HepG2 (cell line): ENCODE measurements at regions not wholly inside any gene's neighbourhood (a gene's known extent, or its start where the extent isn't known, plus 50 kb on each side); places are given as distances from the start of the nearest gene placed in this dataset.

Experiments used
- ATAC-seq: fragments of 200-7000 bp; cut with Tn5 transposase; 3 replicates; pipeline ENCODE4 v1.9.1; 2020; ENCODE audit warnings: mild to moderate bottlenecking, moderate library complexity
- BruUV-seq: library from RNA; stranded (reverse); fragments of 400-500 nt; replicated peaks from 2 replicates; lab custom pipeline; 2021; lab: Mats Ljungman, UMichigan
- CTCF ChIA-PET: fragments of 300-600 bp; formaldehyde crosslinking; extraction: SDS; loops from one replicate; lab custom pipeline; 2021; ENCODE audit warnings: low total read pairs, inconsistent platforms, low intra/inter-chr PET ratio; lab: Yijun Ruan, JAX
- POLR2A ChIA-PET: fragments of 350-600 bp; sonication (Branson Sonifier 250); formaldehyde crosslinking; loops from one replicate; lab custom pipeline; 2020; ENCODE audit warnings: antibody characterized with exemption, inconsistent platforms; lab: Yijun Ruan, JAX
- DNase-seq: peaks from one replicate; pipeline ENCODE4 v3.0.0-alpha.2; 2015; ENCODE audit warnings: low spot score
- FAIRE-seq: peaks from 3 replicates; lab custom pipeline; 2011; peaks lifted over from hg19 to GRCh38; lab: Jason Lieb, UNC
- H2AFZ ChIP-seq: one replicate; pipeline ENCODE4 v1.6.1; 2011; ENCODE audit warnings: low read length, inconsistent platforms
- H3K27ac ChIP-seq: fragments of 300-600 bp; 3 replicates; pipeline ENCODE4 v1.8.0; 2011; ENCODE audit warnings: mixed run types, mild to moderate bottlenecking, mixed read lengths, low read length, inconsistent platforms; ENCODE audit not compliant: insufficient read depth; ENCODE audit errors: extremely low read length
- H3K27me3 ChIP-seq, 2 experiments: fragments of 200-600 bp in 1 of 2; 2 replicates in 1 of 2; 3 replicates in 1 of 2; pipeline versions ENCODE4 v1.6.0 to v1.8.0; 2011; ENCODE audit warnings: low read length in 2 of 2, mild to moderate bottlenecking in 2 of 2, moderate library complexity in 2 of 2, inconsistent platforms in 1 of 2; ENCODE audit not compliant: insufficient read depth in 2 of 2, control insufficient read depth in 1 of 2
- H3K36me3 ChIP-seq, 2 experiments: fragments of 200-600 bp in 1 of 2; replicated peaks in 1 of 2; 2 replicates in 1 of 2; 3 replicates in 1 of 2; pipeline versions ENCODE4 v1.5.1 to v1.8.0; 2011; ENCODE audit warnings: low read length in 2 of 2, inconsistent platforms in 1 of 2; ENCODE audit not compliant: insufficient read depth in 2 of 2, control insufficient read depth in 1 of 2
- H3K4me1 ChIP-seq: 2 replicates; pipeline ENCODE4 v1.5.1; 2012; ENCODE audit warnings: low read length, inconsistent platforms; ENCODE audit not compliant: insufficient read depth
- H3K4me2 ChIP-seq: 2 replicates; pipeline ENCODE4 v1.6.0; 2011; ENCODE audit warnings: low read depth, low read length, inconsistent platforms
- H3K4me3 ChIP-seq, 3 experiments: fragments of 200-600 bp in 1 of 3; sonication (generic), shearing (Covaris generic) in 1 of 3; replicated peaks in 1 of 3; 2 replicates each; pipeline ENCODE4 v1.5.1; 2011 to 2016; ENCODE audit warnings: low read length in 3 of 3, inconsistent platforms in 2 of 3, low read depth in 2 of 3, mild to moderate bottlenecking in 2 of 3, control low read depth in 1 of 3, mixed read lengths in 1 of 3; ENCODE audit not compliant: insufficient read depth in 1 of 3
- H3K79me2 ChIP-seq: one replicate; pipeline ENCODE4 v1.6.1; 2011; ENCODE audit warnings: low read length, inconsistent platforms; ENCODE audit not compliant: insufficient read depth
- H3K9ac ChIP-seq: 2 replicates; pipeline ENCODE4 v1.6.0; 2011; ENCODE audit warnings: mild to moderate bottlenecking, low read depth, low read length, inconsistent platforms; ENCODE audit not compliant: insufficient read depth
- H3K9me3 ChIP-seq: 2 replicates; pipeline ENCODE4 v1.5.1; 2012; ENCODE audit warnings: mild to moderate bottlenecking, low read length
- H4K20me1 ChIP-seq: 2 replicates; pipeline ENCODE4 v1.6.0; 2011; ENCODE audit warnings: inconsistent platforms, mild to moderate bottlenecking, low read length, moderate library complexity; ENCODE audit not compliant: insufficient read depth
- SAFB2 ChIP-seq: sonication (generic); formaldehyde crosslinking; IDR thresholded peaks from 2 replicates; pipeline ENCODE4 v1.5.1; 2020; ENCODE audit warnings: missing genetic modification reagents, low read depth, mild to moderate bottlenecking, borderline replicate concordance
- ZBTB40 ChIP-seq, 2 experiments: fragments of 450-650 bp in 1 of 2; sonication (generic) in 1 of 2; formaldehyde crosslinking in 1 of 2; IDR thresholded peaks; 2 replicates each; pipeline versions ENCODE4 v1.6.1 to v1.8.0; 2016 to 2022; ENCODE audit warnings: antibody characterized with exemption in 1 of 2, mild to moderate bottlenecking in 1 of 2, missing genetic modification reagents in 1 of 2
- ZNF614 ChIP-seq: IDR thresholded peaks from 2 replicates; pipeline ENCODE4 v1.6.1; 2018; ENCODE audit warnings: missing biosample characterization, missing genetic modification reagents, inconsistent platforms, borderline replicate concordance
- ZNF660 ChIP-seq: sonication (generic); formaldehyde crosslinking; IDR thresholded peaks from 2 replicates; pipeline ENCODE4 v1.5.1; 2020; ENCODE audit warnings: mild to moderate bottlenecking, low read depth, missing genetic modification reagents, borderline replicate concordance
- WGBS: methylation state at CpG from one replicate; pipeline ENCODE4 v1.1.6; 2017; ENCODE audit warnings: low lambda C conversion rate; 5-methylcytosine and 5-hydroxymethylcytosine counted together
- in situ Hi-C: cut with HindIII; loops from 2 replicates; pipeline ENCODE4 v1.10.0; 2017; ENCODE audit warnings: low pct_unique_long_range_greater_than_20kb; ENCODE audit not compliant: extremely low pct_ligation_motif_present
- intact Hi-C: fragments of 100-400 bp; cut with micrococcal nuclease; formaldehyde crosslinking; loops from one replicate; pipeline ENCODE4 v1.10.0; 2022; ENCODE audit not compliant: unreplicated experiment
- TF ChIP-seq, protein P1 (sequence below): sonication (generic); formaldehyde crosslinking; IDR thresholded peaks from 2 replicates; pipeline ENCODE4 v1.5.1; 2020; ENCODE audit warnings: missing genetic modification reagents, mild to moderate bottlenecking, borderline replicate concordance
- TF ChIP-seq, protein P2 (sequence below): sonication (generic); formaldehyde crosslinking; IDR thresholded peaks from 2 replicates; pipeline ENCODE4 v1.4.0; 2020; ENCODE audit warnings: missing genetic modification reagents, borderline replicate concordance
- TF ChIP-seq, protein P3 (sequence below): sonication (generic); formaldehyde crosslinking; conservative IDR thresholded peaks from 2 replicates; pipeline ENCODE4 v1.8.0; 2022; ENCODE audit warnings: low read depth, missing genetic modification reagents

DNA sequence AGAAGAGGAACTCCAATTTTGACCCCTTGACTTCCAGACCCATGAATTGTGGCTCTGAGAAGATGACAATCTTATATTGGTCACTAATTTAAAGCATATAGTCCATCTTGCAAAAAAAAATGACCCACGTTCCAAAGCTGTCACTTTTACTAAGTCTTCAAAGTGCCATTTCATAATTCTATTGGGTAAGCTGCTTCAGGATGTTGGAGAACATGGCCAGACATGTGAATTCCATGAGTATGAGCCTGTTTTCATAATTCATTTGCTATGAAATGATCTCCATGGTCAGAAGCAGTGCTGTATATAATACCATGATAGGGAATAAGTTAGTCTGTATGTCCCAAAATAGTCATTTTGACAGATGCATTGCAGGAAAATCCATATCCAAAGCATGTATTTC, 1787.3 kb downstream of the SLITRK5 start:
- FAIRE-seq = no peak
- CTCF ChIA-PET = no interaction called here
- Histone ChIP-seq H4K20me1 (no peaks in the 10 kb centered on the region), H2AFZ (no peak overlapping the region), H3K36me3 (no peaks in the 10 kb centered on the region), H3K27ac (no peak overlapping the region), H3K9ac (no peak overlapping the region), H3K4me1 (no peaks in the 10 kb centered on the region), H3K27me3 (no peaks in the 10 kb centered on the region), H3K4me3 (no peak overlapping the region), H3K4me2 (no peak overlapping the region), H3K79me2 (no peaks in the 10 kb centered on the region), H3K9me3 (no peaks in the 10 kb centered on the region)
- POLR2A ChIA-PET = no interaction called here
- no TSS peak for BruUV-seq
- no peak for DNase-seq
- no peak for ATAC-seq
- intact Hi-C loops (no loop called here), in situ Hi-C loops (no loop called here)
- 5% methylated on average over 1 of the region's 1 CpG for WGBS
- TF ChIP-seq ZBTB40 (IDR thresholded peaks at IDR 0.05) (no peak), ZBTB40 (CRISPR knock-in tag; IDR thresholded peaks at IDR 0.05) (no peak), SAFB2 (CRISPR knock-in tag) (no peak), ZNF614 (CRISPR knock-in tag) (no peak), ZNF660 (no peak)
- TF ChIP-seq, protein P1, sequence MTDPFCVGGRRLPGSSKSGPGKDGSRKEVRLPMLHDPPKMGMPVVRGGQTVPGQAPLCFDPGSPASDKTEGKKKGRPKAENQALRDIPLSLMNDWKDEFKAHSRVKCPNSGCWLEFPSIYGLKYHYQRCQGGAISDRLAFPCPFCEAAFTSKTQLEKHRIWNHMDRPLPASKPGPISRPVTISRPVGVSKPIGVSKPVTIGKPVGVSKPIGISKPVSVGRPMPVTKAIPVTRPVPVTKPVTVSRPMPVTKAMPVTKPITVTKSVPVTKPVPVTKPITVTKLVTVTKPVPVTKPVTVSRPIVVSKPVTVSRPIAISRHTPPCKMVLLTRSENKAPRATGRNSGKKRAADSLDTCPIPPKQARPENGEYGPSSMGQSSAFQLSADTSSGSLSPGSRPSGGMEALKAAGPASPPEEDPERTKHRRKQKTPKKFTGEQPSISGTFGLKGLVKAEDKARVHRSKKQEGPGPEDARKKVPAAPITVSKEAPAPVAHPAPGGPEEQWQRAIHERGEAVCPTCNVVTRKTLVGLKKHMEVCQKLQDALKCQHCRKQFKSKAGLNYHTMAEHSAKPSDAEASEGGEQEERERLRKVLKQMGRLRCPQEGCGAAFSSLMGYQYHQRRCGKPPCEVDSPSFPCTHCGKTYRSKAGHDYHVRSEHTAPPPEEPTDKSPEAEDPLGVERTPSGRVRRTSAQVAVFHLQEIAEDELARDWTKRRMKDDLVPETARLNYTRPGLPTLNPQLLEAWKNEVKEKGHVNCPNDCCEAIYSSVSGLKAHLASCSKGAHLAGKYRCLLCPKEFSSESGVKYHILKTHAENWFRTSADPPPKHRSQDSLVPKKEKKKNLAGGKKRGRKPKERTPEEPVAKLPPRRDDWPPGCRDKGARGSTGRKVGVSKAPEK = no peak
- TF ChIP-seq, protein P2, sequence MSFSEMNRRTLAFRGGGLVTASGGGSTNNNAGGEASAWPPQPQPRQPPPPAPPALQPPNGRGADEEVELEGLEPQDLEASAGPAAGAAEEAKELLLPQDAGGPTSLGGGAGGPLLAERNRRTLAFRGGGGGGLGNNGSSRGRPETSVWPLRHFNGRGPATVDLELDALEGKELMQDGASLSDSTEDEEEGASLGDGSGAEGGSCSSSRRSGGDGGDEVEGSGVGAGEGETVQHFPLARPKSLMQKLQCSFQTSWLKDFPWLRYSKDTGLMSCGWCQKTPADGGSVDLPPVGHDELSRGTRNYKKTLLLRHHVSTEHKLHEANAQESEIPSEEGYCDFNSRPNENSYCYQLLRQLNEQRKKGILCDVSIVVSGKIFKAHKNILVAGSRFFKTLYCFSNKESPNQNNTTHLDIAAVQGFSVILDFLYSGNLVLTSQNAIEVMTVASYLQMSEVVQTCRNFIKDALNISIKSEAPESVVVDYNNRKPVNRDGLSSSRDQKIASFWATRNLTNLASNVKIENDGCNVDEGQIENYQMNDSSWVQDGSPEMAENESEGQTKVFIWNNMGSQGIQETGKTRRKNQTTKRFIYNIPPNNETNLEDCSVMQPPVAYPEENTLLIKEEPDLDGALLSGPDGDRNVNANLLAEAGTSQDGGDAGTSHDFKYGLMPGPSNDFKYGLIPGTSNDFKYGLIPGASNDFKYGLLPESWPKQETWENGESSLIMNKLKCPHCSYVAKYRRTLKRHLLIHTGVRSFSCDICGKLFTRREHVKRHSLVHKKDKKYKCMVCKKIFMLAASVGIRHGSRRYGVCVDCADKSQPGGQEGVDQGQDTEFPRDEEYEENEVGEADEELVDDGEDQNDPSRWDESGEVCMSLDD (CRISPR knock-in tag) = no peak
- TF ChIP-seq, protein P3, sequence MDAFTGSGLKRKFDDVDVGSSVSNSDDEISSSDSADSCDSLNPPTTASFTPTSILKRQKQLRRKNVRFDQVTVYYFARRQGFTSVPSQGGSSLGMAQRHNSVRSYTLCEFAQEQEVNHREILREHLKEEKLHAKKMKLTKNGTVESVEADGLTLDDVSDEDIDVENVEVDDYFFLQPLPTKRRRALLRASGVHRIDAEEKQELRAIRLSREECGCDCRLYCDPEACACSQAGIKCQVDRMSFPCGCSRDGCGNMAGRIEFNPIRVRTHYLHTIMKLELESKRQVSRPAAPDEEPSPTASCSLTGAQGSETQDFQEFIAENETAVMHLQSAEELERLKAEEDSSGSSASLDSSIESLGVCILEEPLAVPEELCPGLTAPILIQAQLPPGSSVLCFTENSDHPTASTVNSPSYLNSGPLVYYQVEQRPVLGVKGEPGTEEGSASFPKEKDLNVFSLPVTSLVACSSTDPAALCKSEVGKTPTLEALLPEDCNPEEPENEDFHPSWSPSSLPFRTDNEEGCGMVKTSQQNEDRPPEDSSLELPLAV = no peak
